ENCODE measurements at regions not wholly inside any gene's neighbourhood (a gene's known extent, or its start where the extent isn't known, plus 50 kb on each side); places are given as distances from the start of the nearest gene placed in this dataset.

- no peak for TF ChIP-seq CTCF (conservative IDR thresholded peaks at IDR 0.05)
- H3K9me3 Mint-ChIP-seq: no peaks in the 10 kb centered on the region
- no peaks in the 10 kb centered on the region for H3K4me1 Mint-ChIP-seq
- H3K27me3 Mint-ChIP-seq (ENCODE audit: low read depth): no peaks in the 10 kb centered on the region
- no peak overlapping the region for H3K4me3 Mint-ChIP-seq
- H3K27ac Mint-ChIP-seq (ENCODE audit: unreplicated experiment): no peak overlapping the region
- DNase-seq (ENCODE audit: low read depth, low spot score): no peak
- H3K36me3 Mint-ChIP-seq (ENCODE audit: low read depth): no peaks in the 10 kb centered on the region
These were observed 571.7 kb downstream of the RPS29 start for GRCh38 chr14:49014476-49014875.

DNA sequence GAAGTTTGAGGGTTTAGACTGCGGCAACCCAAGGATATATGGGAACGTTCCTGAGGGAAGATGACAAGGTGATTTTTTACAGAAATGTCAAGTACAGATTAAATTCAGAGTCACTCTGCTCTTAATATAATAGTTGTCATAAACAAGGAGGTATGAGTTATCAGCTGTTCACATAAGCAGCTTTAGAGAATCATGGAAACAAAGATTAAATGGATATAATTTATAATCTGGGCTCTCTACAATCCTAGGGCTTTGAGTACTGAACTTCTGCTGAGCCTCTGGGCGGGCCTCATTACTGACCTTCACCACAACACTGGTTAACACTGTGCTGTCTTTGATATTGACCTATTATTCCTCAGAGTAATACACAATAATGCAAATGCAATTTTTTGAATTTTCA, 577.8 kb downstream of the RPS29 start:
- no peak for TF ChIP-seq CTCF (conservative IDR thresholded peaks at IDR 0.05)
- Mint-ChIP-seq H3K27ac (ENCODE audit: unreplicated experiment) (no peak overlapping the region), H3K36me3 (ENCODE audit: low read depth) (no peaks in the 10 kb centered on the region), H3K9me3 (no peaks in the 10 kb centered on the region), H3K4me3 (no peak overlapping the region), H3K27me3 (ENCODE audit: low read depth) (no peaks in the 10 kb centered on the region), H3K4me1 (no peaks in the 10 kb centered on the region)
- no peak for DNase-seq (ENCODE audit: low read depth, low spot score)

GRCh38 chr14:48991141-48991540, 595.0 kb downstream of the RPS29 start:
- Mint-ChIP-seq H3K4me3 (no peak overlapping the region), H3K9me3 (peaks cover 8% of the 10 kb centered on the region), H3K27ac (ENCODE audit: unreplicated experiment) (peak overlapping the region; percentile 36), H3K27me3 (ENCODE audit: low read depth) (no peaks in the 10 kb centered on the region), H3K36me3 (ENCODE audit: low read depth) (no peaks in the 10 kb centered on the region), H3K4me1 (peaks cover 27% of the 10 kb centered on the region)
- no peak for TF ChIP-seq CTCF (conservative IDR thresholded peaks at IDR 0.05)
- DNase-seq (ENCODE audit: low read depth, low spot score): no peak

- peaks cover under 1% of the 10 kb centered on the region for H3K9me3 Mint-ChIP-seq
- no peak for DNase-seq (ENCODE audit: low read depth, low spot score)
- H3K36me3 Mint-ChIP-seq (ENCODE audit: low read depth): no peaks in the 10 kb centered on the region
- no peak for TF ChIP-seq CTCF (conservative IDR thresholded peaks at IDR 0.05)
- no peak overlapping the region for H3K27ac Mint-ChIP-seq (ENCODE audit: unreplicated experiment)
- no peaks in the 10 kb centered on the region for H3K27me3 Mint-ChIP-seq (ENCODE audit: low read depth)
- H3K4me1 Mint-ChIP-seq: no peaks in the 10 kb centered on the region
- H3K4me3 Mint-ChIP-seq: no peak overlapping the region
These were observed 602.8 kb downstream of the RPS29 start for GRCh38 chr14:48983351-48983888.

DNA sequence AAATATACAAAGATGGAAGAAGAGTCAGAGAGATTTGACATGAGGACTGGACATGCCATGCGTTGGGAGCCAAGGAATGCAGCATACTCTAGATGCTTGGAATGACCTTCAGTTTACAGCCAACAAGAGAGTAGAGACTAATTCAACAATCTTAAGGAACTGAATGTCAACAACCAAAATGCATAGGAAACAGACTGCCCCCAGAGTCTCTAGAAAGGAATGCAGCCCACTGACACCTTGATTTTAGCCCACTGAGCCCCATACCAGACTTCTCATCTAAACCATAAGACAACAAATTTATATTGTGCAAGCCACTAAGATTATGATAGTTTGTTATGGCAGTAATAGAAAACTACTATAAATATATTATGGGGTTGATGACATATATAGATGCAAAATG, 611.2 kb downstream of the RPS29 start:
- Mint-ChIP-seq H3K36me3 (ENCODE audit: low read depth) (peaks cover 3% of the 10 kb centered on the region), H3K4me1 (peaks cover 4% of the 10 kb centered on the region), H3K4me3 (no peak overlapping the region), H3K27me3 (ENCODE audit: low read depth) (no peaks in the 10 kb centered on the region), H3K27ac (ENCODE audit: unreplicated experiment) (no peak overlapping the region), H3K9me3 (peaks cover 5% of the 10 kb centered on the region)
- no peak for TF ChIP-seq CTCF (conservative IDR thresholded peaks at IDR 0.05)
- no peak for DNase-seq (ENCODE audit: low read depth, low spot score)

DNA sequence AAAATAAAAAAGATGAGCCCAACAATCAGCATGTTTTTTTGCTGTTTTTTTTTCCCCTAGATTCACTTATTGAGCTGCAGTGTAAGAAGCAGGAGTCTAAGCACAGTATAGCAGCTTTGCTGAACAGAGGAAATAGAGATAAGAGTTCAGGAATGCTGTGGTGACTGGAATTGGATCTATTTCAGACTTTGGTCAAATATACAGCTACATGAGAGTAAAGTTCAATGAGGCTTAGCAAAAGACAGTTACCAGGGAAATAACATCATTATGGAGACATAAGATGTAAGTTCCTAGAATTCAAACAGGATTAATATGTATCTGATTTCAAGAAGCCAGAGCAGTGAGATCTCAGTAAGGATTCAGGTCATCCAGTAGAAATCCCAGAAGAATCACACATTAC, 613.0 kb downstream of the RPS29 start:
- DNase-seq (ENCODE audit: low read depth, low spot score): no peak
- Mint-ChIP-seq H3K9me3 (peaks cover 2% of the 10 kb centered on the region), H3K4me3 (no peak overlapping the region), H3K27me3 (ENCODE audit: low read depth) (no peaks in the 10 kb centered on the region), H3K27ac (ENCODE audit: unreplicated experiment) (no peak overlapping the region), H3K4me1 (peaks cover 4% of the 10 kb centered on the region), H3K36me3 (ENCODE audit: low read depth) (peaks cover 2% of the 10 kb centered on the region)
- TF ChIP-seq CTCF (conservative IDR thresholded peaks at IDR 0.05): no peak
